ENCODE measurements at regions not wholly inside any gene's neighbourhood (a gene's known extent, or its start where the extent isn't known, plus 50 kb on each side); places are given as distances from the start of the nearest gene placed in this dataset.

DNA sequence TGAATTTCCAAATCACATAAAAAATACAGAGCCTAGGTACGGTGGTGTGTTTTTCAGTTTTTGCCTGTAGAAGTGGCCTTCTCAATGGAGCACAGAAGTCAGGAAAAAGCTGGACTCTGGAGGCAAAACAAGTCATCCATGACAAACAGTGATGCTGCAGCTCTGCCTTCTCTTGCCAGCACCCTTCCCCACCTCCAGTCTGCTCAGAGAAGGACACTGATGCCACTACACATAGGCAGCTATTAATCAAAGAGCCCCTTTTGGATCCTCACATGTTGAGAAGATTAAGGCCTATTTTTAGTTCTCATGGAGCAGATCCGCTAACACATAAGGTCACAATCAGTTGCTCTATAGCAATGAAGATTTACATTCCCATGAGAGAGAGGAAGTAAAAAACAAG lies 181.6 kb upstream of the GALNT5 start:
- WGBS (ENCODE audit: insufficient coverage): no CpG with 5 or more reads among the region's 2 CpGs
- TF ChIP-seq EZH2 (IDR thresholded peaks at IDR 0.05; ENCODE audit: borderline replicate concordance, insufficient read depth, low read depth, low read length, poor library complexity, severe bottlenecking) (no peak), CTCF (IDR thresholded peaks at IDR 0.05) (no peak)
- Mint-ChIP-seq H3K4me1 (peaks cover 6% of the 10 kb centered on the region), H3K27ac (no peak overlapping the region), H3K27me3 (no peaks in the 10 kb centered on the region), H3K4me3 (no peak overlapping the region), H3K9me3 (ENCODE audit: insufficient read depth) (no peaks in the 10 kb centered on the region)
- Histone ChIP-seq H3K79me2 (ENCODE audit: control insufficient read depth, insufficient read depth, low read length) (no peaks in the 10 kb centered on the region), H3K36me3 (replicated peaks in 1 of 2; ENCODE audit: control extremely low read depth in 1 of 2, control insufficient read depth in 1 of 2, extremely low read depth in 1 of 2, insufficient read depth in 2 of 2, low read length in 1 of 2) (no peaks in the 10 kb centered on the region), H3K4me1 (ENCODE audit: control insufficient read depth in 2 of 2, insufficient read depth in 2 of 2, low read length in 2 of 2) (no peaks in the 10 kb centered on the region), H3K4me3 (ENCODE audit: control extremely low read depth in 1 of 5, extremely low read depth in 1 of 5, insufficient read depth in 1 of 5, low read depth in 2 of 5, low read length in 4 of 5) (no peak overlapping the region), H3K27me3 (replicated peaks in 1 of 4; ENCODE audit: control extremely low read depth in 1 of 4, control insufficient read depth in 3 of 4, insufficient read depth in 4 of 4, low read length in 3 of 4) (no peaks in the 10 kb centered on the region), H3K4me2 (replicated peaks; ENCODE audit: low read depth, low read length, poor library complexity, severe bottlenecking) (no peak overlapping the region), H3K27ac (ENCODE audit: low read length in 2 of 2) (no peak overlapping the region), H2AFZ (ENCODE audit: insufficient read depth, low read depth, low read length, poor library complexity, severe bottlenecking) (no peak overlapping the region), H4K20me1 (ENCODE audit: control insufficient read depth, insufficient read depth, low read length, poor library complexity, severe bottlenecking) (no peaks in the 10 kb centered on the region), H3K9me3 (ENCODE audit: control extremely low read depth in 1 of 3, control insufficient read depth in 2 of 3, insufficient read depth in 1 of 3, low read length in 2 of 3) (peaks cover 0 to 3% (median 0%) of the 10 kb centered on the region in 3 donors), H3K9ac (ENCODE audit: low read length) (no peak overlapping the region)
- intact Hi-C loops (cut with micrococcal nuclease): no loop called here
- ChIA-PET CTCF (no interaction called here), POLR2A (no interaction called here)
- no peak for DNase-seq
- ATAC-seq (ENCODE audit: low read depth): no peak

DNA sequence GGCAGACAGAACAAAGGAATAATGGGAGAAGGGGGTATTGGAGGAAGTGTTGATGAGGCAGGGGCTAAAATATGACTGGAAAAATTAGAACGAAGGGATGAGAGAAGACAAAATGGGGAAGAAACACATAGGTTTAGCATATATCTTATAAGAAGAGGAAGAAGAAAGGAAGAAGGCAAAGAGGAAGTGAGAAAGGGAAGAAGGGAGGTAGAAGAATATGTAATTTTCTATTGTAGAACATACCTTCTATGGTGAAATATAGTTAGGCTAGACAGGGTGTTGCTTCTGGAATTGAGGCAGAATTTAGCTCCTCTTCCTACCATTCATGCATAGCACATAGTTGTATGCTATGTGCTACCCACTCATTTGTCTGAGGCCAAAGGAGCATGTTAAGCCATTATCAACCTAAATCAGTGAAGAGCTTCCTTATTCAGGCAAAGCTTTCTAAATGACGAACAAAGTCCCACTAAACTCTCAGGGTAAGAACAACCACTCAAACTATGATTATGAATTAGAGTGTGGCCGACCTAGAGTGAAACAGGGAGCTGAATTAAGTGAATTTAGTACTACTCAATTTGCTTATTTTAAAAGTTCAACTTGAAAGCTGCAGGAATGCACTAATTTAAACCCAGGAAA lies 180.9 kb upstream of the GALNT5 start:
- Histone ChIP-seq H3K9me3 (ENCODE audit: control extremely low read depth in 1 of 3, control insufficient read depth in 2 of 3, insufficient read depth in 1 of 3, low read length in 2 of 3) (peaks cover 0 to 3% (median 0%) of the 10 kb centered on the region in 3 donors), H2AFZ (ENCODE audit: insufficient read depth, low read depth, low read length, poor library complexity, severe bottlenecking) (no peak overlapping the region), H3K36me3 (replicated peaks in 1 of 2; ENCODE audit: control extremely low read depth in 1 of 2, control insufficient read depth in 1 of 2, extremely low read depth in 1 of 2, insufficient read depth in 2 of 2, low read length in 1 of 2) (no peaks in the 10 kb centered on the region), H3K4me3 (ENCODE audit: control extremely low read depth in 1 of 5, extremely low read depth in 1 of 5, insufficient read depth in 1 of 5, low read depth in 2 of 5, low read length in 4 of 5) (no peak overlapping the region), H3K9ac (ENCODE audit: low read length) (no peak overlapping the region), H3K4me1 (ENCODE audit: control insufficient read depth in 2 of 2, insufficient read depth in 2 of 2, low read length in 2 of 2) (no peaks in the 10 kb centered on the region), H3K4me2 (replicated peaks; ENCODE audit: low read depth, low read length, poor library complexity, severe bottlenecking) (no peak overlapping the region), H3K27me3 (replicated peaks in 1 of 4; ENCODE audit: control extremely low read depth in 1 of 4, control insufficient read depth in 3 of 4, insufficient read depth in 4 of 4, low read length in 3 of 4) (no peaks in the 10 kb centered on the region), H4K20me1 (ENCODE audit: control insufficient read depth, insufficient read depth, low read length, poor library complexity, severe bottlenecking) (no peaks in the 10 kb centered on the region), H3K27ac (ENCODE audit: low read length in 2 of 2) (no peak overlapping the region), H3K79me2 (ENCODE audit: control insufficient read depth, insufficient read depth, low read length) (no peaks in the 10 kb centered on the region)
- DNase-seq (no peak), ATAC-seq (ENCODE audit: low read depth) (no peak)
- H3K4me1 Mint-ChIP-seq: peaks cover 6% of the 10 kb centered on the region
- H3K9me3 Mint-ChIP-seq (ENCODE audit: insufficient read depth): no peaks in the 10 kb centered on the region
- no peak overlapping the region for H3K27ac Mint-ChIP-seq
- CTCF ChIA-PET: no interaction called here
- WGBS (ENCODE audit: insufficient coverage): 11% methylated on average over 1 of the region's 3 CpGs
- POLR2A ChIA-PET: no interaction called here
- intact Hi-C loops (cut with micrococcal nuclease): no loop called here
- no peak overlapping the region for H3K4me3 Mint-ChIP-seq
- no peak for TF ChIP-seq EZH2 (IDR thresholded peaks at IDR 0.05; ENCODE audit: borderline replicate concordance, insufficient read depth, low read depth, low read length, poor library complexity, severe bottlenecking)
- no peak for TF ChIP-seq CTCF (IDR thresholded peaks at IDR 0.05)
- H3K27me3 Mint-ChIP-seq: no peaks in the 10 kb centered on the region

All from B cell (primary cell).